Endothelial cell of umbilical vein (primary cell): ENCODE measurements at regions not wholly inside any gene's neighbourhood (a gene's known extent, or its start where the extent isn't known, plus 50 kb on each side); places are given as distances from the start of the nearest gene placed in this dataset.

Experiments
- BruUV-seq: library from RNA; stranded (reverse); fragments of 400-500 nt; replicated peaks from 2 replicates; lab custom pipeline; 2021; lab: Mats Ljungman, UMichigan
- CTCF ChIA-PET: fragments of 300-600, 350-600 bp; sonication (Branson Sonifier 250); formaldehyde crosslinking; loops from one replicate; lab custom pipeline; 2021; ENCODE audit warnings: antibody characterized with exemption, inconsistent platforms; lab: Charles Lee
- POLR2A ChIA-PET: fragments of 300-600, 350-600 bp; sonication (Branson Sonifier 250); formaldehyde crosslinking; loops from one replicate; lab custom pipeline; 2021; ENCODE audit warnings: antibody characterized with exemption, inconsistent platforms; lab: Charles Lee
- DNase-seq: peaks from one replicate; pipeline ENCODE4 v3.0.0-alpha.2; 2011; ENCODE audit warnings: low read depth, low spot score
- FAIRE-seq: peaks from 2 replicates; lab custom pipeline; 2011; peaks lifted over from hg19 to GRCh38; lab: Jason Lieb, UNC
- H2AFZ ChIP-seq: 2 replicates; pipeline ENCODE4 v1.6.0; 2012; ENCODE audit warnings: low read depth, low read length, control low read depth, inconsistent platforms
- H3K27ac ChIP-seq: 2 replicates; pipeline ENCODE4 v1.5.1; 2011; ENCODE audit warnings: low read depth, mild to moderate bottlenecking, control low read depth, low read length, moderate library complexity; ENCODE audit not compliant: insufficient read depth
- H3K27me3 ChIP-seq, 2 experiments: 2 replicates each; pipeline versions ENCODE4 v1.6.0 to v1.6.1; 2011; ENCODE audit warnings: low read length in 2 of 2, mixed read lengths in 1 of 2; ENCODE audit not compliant: control insufficient read depth in 2 of 2, insufficient read depth in 2 of 2
- H3K36me3 ChIP-seq, 2 experiments: 2 replicates in 1 of 2; 3 replicates in 1 of 2; pipeline ENCODE4 v1.5.1; 2011; ENCODE audit warnings: low read length in 2 of 2, mild to moderate bottlenecking in 1 of 2, moderate library complexity in 1 of 2; ENCODE audit not compliant: control insufficient read depth in 2 of 2, insufficient read depth in 2 of 2; ENCODE audit errors: extremely low read depth in 1 of 2
- H3K4me1 ChIP-seq: 3 replicates; pipeline ENCODE4 v1.5.1; 2011; ENCODE audit warnings: mild to moderate bottlenecking, low read length; ENCODE audit not compliant: control insufficient read depth, insufficient read depth; ENCODE audit errors: extremely low read depth
- H3K4me2 ChIP-seq: 2 replicates; pipeline ENCODE4 v1.6.1; 2011; ENCODE audit warnings: low read length, control low read depth, mixed read lengths; ENCODE audit not compliant: insufficient read depth
- H3K4me3 ChIP-seq, 3 experiments: fragments of 200-600 bp in 1 of 3; sonication (generic), shearing (Covaris generic) in 1 of 3; replicated peaks in 1 of 3; 2 replicates each; pipeline ENCODE4 v1.5.1; 2011 to 2016; ENCODE audit warnings: control low read depth in 3 of 3, low read length in 3 of 3, mild to moderate bottlenecking in 2 of 3, inconsistent platforms in 1 of 3, low read depth in 1 of 3, moderate library complexity in 1 of 3; ENCODE audit not compliant: insufficient read depth in 1 of 3
- H3K79me2 ChIP-seq: 2 replicates; pipeline ENCODE4 v1.6.0; 2012; ENCODE audit warnings: low read length, inconsistent platforms; ENCODE audit not compliant: control insufficient read depth, insufficient read depth
- H3K9ac ChIP-seq: replicated peaks from 2 replicates; pipeline ENCODE3; 2011; ENCODE audit warnings: low read length, control low read depth; ENCODE audit not compliant: insufficient read depth; ENCODE audit errors: extremely low read depth
- H3K9me1 ChIP-seq: replicated peaks from 3 replicates; pipeline ENCODE4 v1.6.0; 2011; ENCODE audit warnings: mild to moderate bottlenecking, low read length; ENCODE audit not compliant: control insufficient read depth, insufficient read depth; ENCODE audit errors: extremely low read depth
- H3K9me3 ChIP-seq: replicated peaks from 2 replicates; pipeline ENCODE4 v1.5.1; 2012; ENCODE audit warnings: low read length, inconsistent platforms; ENCODE audit not compliant: control insufficient read depth, insufficient read depth
- H4K20me1 ChIP-seq: replicated peaks from 2 replicates; pipeline ENCODE3; 2011; ENCODE audit warnings: mild to moderate bottlenecking, low read length; ENCODE audit not compliant: control insufficient read depth, insufficient read depth; ENCODE audit errors: extremely low read depth
- EZH2 ChIP-seq: IDR thresholded peaks from 2 replicates; pipeline ENCODE4 v1.6.1; 2012; ENCODE audit warnings: borderline replicate concordance, low read depth, mild to moderate bottlenecking, moderate library complexity, low read length, inconsistent platforms; ENCODE audit not compliant: severe bottlenecking
- FOS ChIP-seq: IDR thresholded peaks from 2 replicates; pipeline ENCODE4 v1.6.1; 2011; ENCODE audit warnings: mild to moderate bottlenecking, low read length, moderate library complexity, borderline replicate concordance; ENCODE audit not compliant: insufficient read depth
- GATA2 ChIP-seq: IDR thresholded peaks from 2 replicates; pipeline ENCODE4 v1.7.0; 2011; ENCODE audit warnings: low read depth, mild to moderate bottlenecking, moderate library complexity, mixed read lengths, low read length; ENCODE audit not compliant: insufficient read length, insufficient read depth
- JUN ChIP-seq: IDR thresholded peaks from 2 replicates; pipeline ENCODE4 v1.6.1; 2011; ENCODE audit warnings: borderline replicate concordance, low read depth; ENCODE audit not compliant: insufficient read length, insufficient read depth
- MYC ChIP-seq: IDR thresholded peaks from one replicate; pipeline ENCODE4 v1.6.1; 2011; ENCODE audit warnings: mild to moderate bottlenecking, low read depth, low read length
- POLR2A ChIP-seq: IDR thresholded peaks from 2 replicates; pipeline ENCODE4 v1.6.1; 2012; ENCODE audit warnings: low read depth, mild to moderate bottlenecking, control low read depth, low read length
- POLR2AphosphoS5 ChIP-seq: IDR thresholded peaks from 2 replicates; pipeline ENCODE4 v1.6.1; 2012; ENCODE audit warnings: low read depth, mild to moderate bottlenecking, control low read depth, low read length, moderate library complexity; ENCODE audit not compliant: insufficient read depth
- dilution Hi-C: fragments of 300-500 bp; cut with MboI; formaldehyde crosslinking; loops from one replicate; pipeline ENCODE4 v1.15.0; 2019; ENCODE audit warnings: low sequenced_read_pairs; ENCODE audit not compliant: extremely low pct_ligation_motif_present
- intact Hi-C: fragments of 100-400 bp; cut with micrococcal nuclease; formaldehyde crosslinking; loops from one replicate; pipeline ENCODE4 v1.10.0; 2022
- TF ChIP-seq, protein P1 (sequence below): IDR thresholded peaks from 2 replicates; pipeline ENCODE4 v1.6.1; 2011; ENCODE audit not compliant: insufficient read depth, insufficient read length

DNA sequence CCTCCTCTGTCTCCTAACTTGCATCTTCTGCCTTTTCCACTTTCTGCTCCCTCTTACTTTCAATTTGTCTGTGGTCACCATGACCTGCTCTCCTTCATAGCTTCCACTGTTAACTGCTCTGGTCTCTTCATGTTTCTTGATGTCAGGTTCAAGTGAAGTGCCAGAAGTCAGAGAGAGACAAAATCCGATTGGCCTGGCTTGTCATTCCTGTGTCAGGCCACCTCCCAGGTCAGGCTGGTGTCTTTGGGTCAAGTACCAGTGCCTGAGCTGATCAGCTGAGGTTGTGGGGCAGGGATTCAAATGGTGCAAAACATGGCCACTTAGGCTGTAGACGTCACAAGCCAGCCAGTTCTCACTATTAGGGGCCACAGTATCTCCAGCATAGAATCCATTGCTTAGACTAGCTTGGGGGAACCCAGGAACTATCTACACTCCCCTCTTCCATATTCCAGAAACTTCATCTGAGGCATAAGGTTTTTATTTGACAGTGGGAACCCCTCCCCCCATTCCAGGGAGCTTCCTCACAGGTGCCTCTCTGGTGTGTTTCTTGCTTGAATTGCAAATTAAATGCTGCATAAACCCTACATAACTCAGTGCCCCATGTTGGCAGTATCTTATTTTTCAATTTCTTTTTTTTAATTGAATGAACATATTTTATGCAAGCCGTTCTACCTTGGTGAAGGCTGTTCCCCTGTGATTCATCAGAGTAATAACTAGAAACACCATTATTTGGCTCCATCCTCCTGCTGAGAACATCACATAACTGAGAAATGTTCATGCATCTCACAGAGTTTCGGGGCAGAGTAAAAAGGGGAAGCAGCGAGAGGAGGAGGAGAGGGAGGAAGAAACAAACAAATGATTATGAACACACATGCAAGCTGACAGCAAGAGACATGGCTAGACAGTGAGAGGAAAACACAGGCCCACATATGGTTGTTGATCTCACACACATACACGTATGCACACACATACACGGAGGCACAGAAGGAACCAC is 175.8 kb downstream of the TLE3 start:
- H3K4me2 ChIP-seq: no peak overlapping the region
- H3K4me1 ChIP-seq: no peaks in the 10 kb centered on the region
- no peak overlapping the region for H3K4me3 ChIP-seq
- H3K27ac ChIP-seq: no peak overlapping the region
- TF ChIP-seq, protein P1, sequence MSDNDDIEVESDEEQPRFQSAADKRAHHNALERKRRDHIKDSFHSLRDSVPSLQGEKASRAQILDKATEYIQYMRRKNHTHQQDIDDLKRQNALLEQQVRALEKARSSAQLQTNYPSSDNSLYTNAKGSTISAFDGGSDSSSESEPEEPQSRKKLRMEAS: no peak
- TF ChIP-seq EZH2 (no peak), MYC (no peak), GATA2 (no peak), FOS (no peak), POLR2AphosphoS5 (no peak), POLR2A (no peak), JUN (no peak)
- no peaks in the 10 kb centered on the region for H3K9me1 ChIP-seq
- ChIA-PET CTCF (no interaction called here), POLR2A (no interaction called here)
- dilution Hi-C loops: no loop called here
- H3K36me3 ChIP-seq: no peaks in the 10 kb centered on the region
- DNase-seq: no peak
- FAIRE-seq: no peak
- H3K9me3 ChIP-seq: no peaks in the 10 kb centered on the region
- H4K20me1 ChIP-seq: no peaks in the 10 kb centered on the region
- H3K79me2 ChIP-seq: no peaks in the 10 kb centered on the region
- intact Hi-C loops: no loop called here
- no peaks in the 10 kb centered on the region for H3K27me3 ChIP-seq
- H2AFZ ChIP-seq: no peak overlapping the region
- no peak overlapping the region for H3K9ac ChIP-seq
- BruUV-seq: no TSS peak
